Stimulated activated CD4-positive, alpha-beta T cell treated with anti-CD3 and anti-CD28 coated beads, Interleukin-1b, Interleukin-23, amount 100 ng/mL, for 24 hours (primary cell): ENCODE measurements at regions not wholly inside any gene's neighbourhood (a gene's known extent, or its start where the extent isn't known, plus 50 kb on each side); places are given as distances from the start of the nearest gene placed in this dataset.
A peak's percentile ranks its signal among the peaks of the same experiment; 100 is the strongest.
"Not testable (repeated sequence)": the region's sequence is repeated elsewhere in the genome, so short reads cannot be mapped to it uniquely, and the experiment has no call there.

Experiments
- DNase-seq, 4 experiments: peaks; one replicate each; pipeline ENCODE4 v3.0.0-alpha.2; 2020; ENCODE audit warnings: low read depth in 4 of 4, low spot score in 1 of 4

GRCh38 chrX:4579999-4580398 lies 866.5 kb upstream of the PRKX start:
- DNase-seq, result no peak

- no peak for DNase-seq
These were observed 866.0 kb upstream of the PRKX start for GRCh38 chrX:4579480-4579879.

GRCh38 chrX:4572691-4573090 lies 859.2 kb upstream of the PRKX start:
- DNase-seq, result no peak

- DNase-seq, result no peak
These were observed 856.7 kb upstream of the PRKX start for GRCh38 chrX:4570151-4570550.

- no peak for DNase-seq
These were observed 846.7 kb upstream of the PRKX start for GRCh38 chrX:4560192-4560591.

GRCh38 chrX:4550018-4550417 lies 836.6 kb upstream of the PRKX start:
- no peak for DNase-seq

- DNase-seq, result peak in 2 of 4 experiments; percentile 2 to 6
These were observed 833.9 kb upstream of the PRKX start for GRCh38 chrX:4547213-4547836.

GRCh38 chrX:4546178-4546577 lies 832.7 kb upstream of the PRKX start:
- DNase-seq, result not testable (repeated sequence)

GRCh38 chrX:4528247-4528646 lies 814.8 kb upstream of the PRKX start:
- no peak for DNase-seq

GRCh38 chrX:4485912-4486311 lies 772.5 kb upstream of the PRKX start:
- no peak for DNase-seq

- DNase-seq, result no peak
These were observed 770.8 kb upstream of the PRKX start for GRCh38 chrX:4484266-4484665.

GRCh38 chrX:4451591-4451990 lies 738.1 kb upstream of the PRKX start:
- DNase-seq, result no peak

GRCh38 chrX:4450177-4450576 lies 736.7 kb upstream of the PRKX start:
- DNase-seq, result no peak

- DNase-seq, result no peak
These were observed 722.5 kb upstream of the PRKX start for GRCh38 chrX:4435905-4436304.

- DNase-seq, result no peak
These were observed 684.0 kb upstream of the PRKX start for GRCh38 chrX:4397471-4397870.

GRCh38 chrX:4382273-4382672 lies 668.8 kb upstream of the PRKX start:
- DNase-seq, result no peak

- DNase-seq, result no peak
These were observed 667.3 kb upstream of the PRKX start for GRCh38 chrX:4380710-4381109.

GRCh38 chrX:4379071-4379470 lies 665.6 kb upstream of the PRKX start:
- DNase-seq, result no peak

GRCh38 chrX:4373791-4374190 lies 660.3 kb upstream of the PRKX start:
- DNase-seq, result no peak

GRCh38 chrX:4358577-4358976 lies 645.1 kb upstream of the PRKX start:
- DNase-seq, result no peak

- DNase-seq, result no peak
These were observed 609.5 kb upstream of the PRKX start for GRCh38 chrX:4322916-4323315.

- no peak for DNase-seq
These were observed 607.0 kb upstream of the PRKX start for GRCh38 chrX:4320436-4320947.

GRCh38 chrX:4315891-4316290 lies 602.4 kb upstream of the PRKX start:
- DNase-seq, result no peak
